Activated CD4-positive, alpha-beta T cell treated with anti-CD3 and anti-CD28 coated beads for 36 hours (primary cell): ENCODE measurements at regions not wholly inside any gene's neighbourhood (a gene's known extent, or its start where the extent isn't known, plus 50 kb on each side); places are given as distances from the start of the nearest gene placed in this dataset.

Experiments used
- ATAC-seq: fragments of 200-7000 bp; cut with Tn5 transposase; one replicate; pipeline ENCODE4 v1.10.0; 2021; ENCODE audit warnings: mild to moderate bottlenecking, moderate library complexity
- CTCF ChIA-PET: fragments of 350-600 bp; sonication (Branson Sonifier 250); formaldehyde crosslinking; loops from one replicate; lab custom pipeline; 2021; ENCODE audit warnings: antibody characterized with exemption; lab: Charles Lee
- POLR2A ChIA-PET: fragments of 350-600 bp; sonication (Branson Sonifier 250); formaldehyde crosslinking; loops from one replicate; lab custom pipeline; 2021; ENCODE audit warnings: antibody characterized with exemption, inconsistent platforms; lab: Charles Lee
- DNase-seq: peaks from one replicate; pipeline ENCODE4 v3.0.0-alpha.2; 2020
- H3K27ac Mint-ChIP-seq: one replicate; pipeline ENCODE4 v1.8.0; 2021; ENCODE audit warnings: mixed read lengths
- H3K27me3 Mint-ChIP-seq: one replicate; pipeline ENCODE4 v1.8.0; 2021; ENCODE audit warnings: mixed read lengths
- H3K36me3 Mint-ChIP-seq: one replicate; pipeline ENCODE4 v1.8.0; 2021; ENCODE audit warnings: low read depth, mixed read lengths
- H3K4me1 Mint-ChIP-seq: one replicate; pipeline ENCODE4 v1.8.0; 2021; ENCODE audit warnings: mixed read lengths
- H3K4me3 Mint-ChIP-seq: one replicate; pipeline ENCODE4 v1.8.0; 2021; ENCODE audit warnings: mild to moderate bottlenecking, moderate library complexity, mixed read lengths
- H3K9me3 Mint-ChIP-seq: one replicate; pipeline ENCODE4 v1.8.0; 2021; ENCODE audit warnings: low read depth, mixed read lengths
- intact Hi-C, 2 experiments: fragments of 100-400 bp; cut with DNase I in 1 of 2; cut with micrococcal nuclease in 1 of 2; formaldehyde crosslinking; loops; one replicate each; pipeline versions ENCODE4 v1.14.2 to v1.15.1; 2022 to 2024; cut with DNase I, micrococcal nuclease

DNA sequence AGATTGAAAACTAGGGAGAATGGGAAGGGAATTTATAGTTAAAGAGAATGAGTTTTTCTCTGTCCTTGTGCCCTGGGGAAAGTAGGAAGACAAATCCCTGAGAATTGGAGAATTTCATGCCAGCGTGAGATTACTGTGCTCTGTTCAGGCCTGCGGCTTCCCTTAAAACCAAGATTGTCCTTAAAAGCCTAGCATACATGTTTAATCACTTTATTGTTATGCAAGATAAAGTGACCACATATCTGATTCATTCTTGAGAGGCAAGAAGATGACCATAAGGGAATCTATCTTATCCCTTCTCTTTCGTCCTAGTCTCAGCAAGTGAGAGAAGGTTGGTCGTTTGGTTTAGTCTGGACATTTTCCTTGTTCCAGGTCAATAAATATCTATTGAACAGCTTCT lies 75.9 kb downstream of the ADCYAP1 start:
- POLR2A ChIA-PET, result no interaction called here

DNA sequence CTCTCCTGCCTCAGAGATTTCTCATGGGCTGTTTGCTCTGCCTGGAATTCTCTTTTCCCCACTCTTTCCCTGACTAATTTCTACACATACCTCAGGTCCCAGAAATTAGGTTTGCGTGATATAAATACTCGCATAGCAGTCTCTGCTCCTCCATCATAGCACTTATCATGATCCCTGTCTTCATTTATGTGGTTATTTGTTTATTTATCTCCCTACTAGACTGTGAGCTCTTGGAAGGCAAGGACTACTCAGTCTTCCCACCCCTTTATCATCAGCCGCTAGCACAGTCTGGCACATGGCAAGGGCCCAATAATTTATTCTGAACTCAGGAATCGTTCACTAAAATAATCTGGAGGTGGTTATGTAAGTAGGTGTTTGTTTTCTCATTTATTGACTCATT lies 79.3 kb downstream of the ADCYAP1 start:
- Mint-ChIP-seq H3K4me3 (no peak overlapping the region), H3K4me1 (no peaks in the 10 kb centered on the region), H3K27ac (no peak overlapping the region), H3K27me3 (no peaks in the 10 kb centered on the region), H3K36me3 (no peaks in the 10 kb centered on the region), H3K9me3 (no peaks in the 10 kb centered on the region)
- POLR2A ChIA-PET, result no interaction called here
- DNase-seq (no peak), ATAC-seq (no peak)
- intact Hi-C loops, result no loop called here
- CTCF ChIA-PET, result no interaction called here

More for the DNA sequence above, 75.9 kb downstream of the ADCYAP1 start:
- DNase-seq (no peak), ATAC-seq (no peak)
- no peaks in the 10 kb centered on the region for H3K4me1 Mint-ChIP-seq
- no peaks in the 10 kb centered on the region for H3K36me3 Mint-ChIP-seq
- no peak overlapping the region for H3K27ac Mint-ChIP-seq
- H3K4me3 Mint-ChIP-seq, result no peak overlapping the region
- intact Hi-C loops, result no loop called here
- CTCF ChIA-PET, result no interaction called here
- peaks cover 1% of the 10 kb centered on the region for H3K9me3 Mint-ChIP-seq
- H3K27me3 Mint-ChIP-seq, result peaks cover 4% of the 10 kb centered on the region

DNA sequence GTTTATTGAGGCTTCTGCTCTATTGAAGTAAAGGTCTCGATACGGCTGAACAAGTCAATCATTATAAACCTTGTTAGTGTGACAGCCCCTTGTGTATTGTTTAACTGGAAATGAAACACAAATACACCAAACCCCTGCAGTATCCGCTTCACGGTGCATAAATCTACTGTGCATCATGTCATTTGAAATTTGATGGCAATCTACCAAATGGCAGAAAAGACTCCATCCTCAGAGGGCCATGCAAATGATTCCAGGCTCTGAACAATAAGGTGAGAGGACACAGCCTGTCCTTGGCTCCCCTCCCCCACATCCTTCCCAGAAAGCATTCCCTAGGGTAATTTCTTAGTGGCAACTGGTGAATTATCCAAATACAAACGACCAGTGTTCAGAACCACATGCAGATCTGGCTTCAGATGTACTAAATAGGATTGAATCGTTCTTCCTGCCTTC lies 80.6 kb downstream of the ADCYAP1 start:
- ChIA-PET POLR2A (no interaction called here), CTCF (no interaction called here)
- no peak overlapping the region for H3K4me3 Mint-ChIP-seq
- no peaks in the 10 kb centered on the region for H3K36me3 Mint-ChIP-seq
- intact Hi-C loops, result no loop called here
- DNase-seq, result no peak
- no peaks in the 10 kb centered on the region for H3K9me3 Mint-ChIP-seq
- H3K4me1 Mint-ChIP-seq, result no peaks in the 10 kb centered on the region
- H3K27ac Mint-ChIP-seq, result no peak overlapping the region
- H3K27me3 Mint-ChIP-seq, result no peaks in the 10 kb centered on the region
- ATAC-seq, result no peak

DNA sequence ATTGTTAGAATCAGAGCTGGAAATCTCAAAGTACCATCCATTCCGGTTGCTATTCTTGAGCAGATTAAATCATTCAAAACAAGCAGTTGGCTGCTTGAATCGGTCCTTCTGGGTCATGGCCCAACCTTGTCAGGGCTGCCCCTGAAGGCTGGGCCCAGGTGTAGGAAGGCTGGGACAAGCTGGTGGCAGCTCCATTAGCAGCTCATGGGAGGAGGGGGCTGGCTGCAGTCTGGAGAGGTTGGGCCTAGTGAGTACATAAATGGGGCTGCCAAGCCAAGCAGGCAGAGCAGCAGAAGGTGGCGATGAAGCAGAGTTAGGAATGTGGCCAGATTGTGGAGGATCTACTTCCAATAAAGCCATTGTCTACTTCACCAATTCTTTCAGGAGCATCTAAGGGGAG lies 81.4 kb downstream of the ADCYAP1 start:
- Mint-ChIP-seq H3K9me3 (no peaks in the 10 kb centered on the region), H3K27ac (no peak overlapping the region), H3K27me3 (no peaks in the 10 kb centered on the region), H3K4me1 (no peaks in the 10 kb centered on the region), H3K4me3 (no peak overlapping the region), H3K36me3 (no peaks in the 10 kb centered on the region)
- intact Hi-C loops, result no loop called here
- DNase-seq, result no peak
- ChIA-PET CTCF (no interaction called here), POLR2A (no interaction called here)
- no peak for ATAC-seq

DNA sequence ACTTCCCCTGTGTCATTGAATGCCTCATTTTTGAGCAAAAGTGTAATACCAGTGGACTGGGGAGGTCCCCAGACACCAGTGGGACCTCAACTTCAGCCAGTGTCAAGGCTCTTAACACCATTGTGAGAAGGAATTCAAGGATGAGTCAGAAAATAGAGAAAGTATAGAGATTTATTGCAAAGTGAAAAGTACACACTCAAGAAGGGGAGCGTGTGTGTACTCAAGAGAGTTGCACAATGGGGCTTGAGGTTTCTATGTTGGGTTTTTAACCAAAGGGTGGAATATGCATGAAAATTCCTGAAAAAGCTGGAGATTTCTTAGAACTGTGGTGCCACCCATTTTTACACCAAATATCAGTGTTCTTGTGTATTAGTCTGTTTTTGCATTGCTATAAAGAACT lies 81.9 kb downstream of the ADCYAP1 start:
- no peaks in the 10 kb centered on the region for H3K36me3 Mint-ChIP-seq
- no peak for ATAC-seq
- H3K4me1 Mint-ChIP-seq, result no peaks in the 10 kb centered on the region
- POLR2A ChIA-PET, result no interaction called here
- intact Hi-C loops, result no loop called here
- no peaks in the 10 kb centered on the region for H3K9me3 Mint-ChIP-seq
- peaks cover 2% of the 10 kb centered on the region for H3K27me3 Mint-ChIP-seq
- CTCF ChIA-PET, result interaction anchor here (0.6 kb wide), 1 partner anchor 21 kb away, joined by 3 read pairs; no protein-coding TSS in a partner anchor
- H3K4me3 Mint-ChIP-seq, result no peak overlapping the region
- no peak overlapping the region for H3K27ac Mint-ChIP-seq
- DNase-seq, result no peak

DNA sequence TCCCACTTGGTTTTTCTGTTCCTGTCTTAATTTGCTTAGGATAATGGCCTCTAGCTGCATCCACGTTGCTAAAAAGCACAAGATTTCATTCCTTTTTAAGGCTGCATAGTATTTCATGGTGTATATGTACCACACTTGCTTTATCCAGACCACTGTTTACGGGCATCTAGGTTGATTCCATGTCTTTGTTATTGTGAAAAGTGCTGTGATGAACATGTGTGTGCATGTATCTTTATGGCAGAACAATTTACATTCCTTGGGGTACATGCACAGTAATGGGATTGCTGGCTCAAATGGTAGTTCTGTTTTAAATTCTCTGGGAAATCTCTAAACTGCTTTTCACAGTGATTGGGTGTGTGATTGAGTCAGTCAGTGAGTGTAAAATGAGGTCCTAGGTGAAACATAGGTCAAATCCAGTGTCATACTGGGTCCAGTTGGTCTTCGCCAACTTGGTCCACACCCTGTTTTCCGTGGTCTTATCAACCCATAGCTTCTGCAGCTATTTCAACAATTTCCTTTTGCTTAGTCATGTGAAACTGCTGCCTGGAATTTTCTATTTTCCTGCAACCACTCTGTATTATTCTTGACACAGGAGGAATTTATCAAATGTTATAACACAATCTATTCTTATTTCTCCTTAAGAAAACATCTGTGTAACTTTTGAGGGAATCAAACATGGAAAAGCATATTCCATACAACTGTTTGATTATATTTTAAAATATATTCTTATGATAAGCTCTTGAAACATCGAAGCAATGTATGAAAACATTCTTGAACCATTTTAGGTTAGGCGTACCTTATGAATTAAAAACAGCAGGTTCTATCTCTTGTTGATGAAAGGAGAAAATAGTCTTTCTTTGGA lies 82.9 kb downstream of the ADCYAP1 start:
- ChIA-PET CTCF (interaction anchor here (0.6 to 1.6 kb wide), 3 partner anchors 15 to 26 kb away, joined by 3 to 4 read pairs (median 3); no protein-coding TSS in a partner anchor), POLR2A (no interaction called here)
- Mint-ChIP-seq H3K27ac (no peak overlapping the region), H3K4me3 (no peak overlapping the region), H3K9me3 (no peaks in the 10 kb centered on the region), H3K27me3 (peaks cover 2% of the 10 kb centered on the region), H3K36me3 (no peaks in the 10 kb centered on the region), H3K4me1 (no peaks in the 10 kb centered on the region)
- ATAC-seq (no peak), DNase-seq (no peak)
- intact Hi-C loops, result no loop called here

DNA sequence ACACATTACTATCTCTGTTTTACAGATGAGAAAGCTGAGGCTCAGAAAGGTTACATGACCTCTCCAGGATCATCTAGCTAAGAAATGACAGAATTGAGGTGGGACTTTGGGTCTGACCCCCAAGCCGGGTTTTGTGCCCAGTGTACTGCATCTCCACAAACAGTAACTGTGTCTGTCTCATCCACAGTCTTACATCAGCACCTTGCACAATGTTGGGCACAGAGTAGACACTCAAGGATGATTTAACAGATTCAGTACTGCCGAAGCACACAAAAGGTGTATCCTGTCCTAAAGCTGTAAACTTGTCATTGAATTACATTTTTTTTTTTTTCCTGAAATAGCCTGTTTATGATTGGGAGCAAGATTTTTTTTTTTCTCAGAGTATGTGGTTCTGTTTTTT lies 84.8 kb downstream of the ADCYAP1 start:
- H3K4me1 Mint-ChIP-seq, result no peaks in the 10 kb centered on the region
- no peaks in the 10 kb centered on the region for H3K36me3 Mint-ChIP-seq
- DNase-seq (no peak), ATAC-seq (no peak)
- no peak overlapping the region for H3K4me3 Mint-ChIP-seq
- H3K9me3 Mint-ChIP-seq, result peaks cover under 1% of the 10 kb centered on the region
- peaks cover 2% of the 10 kb centered on the region for H3K27me3 Mint-ChIP-seq
- ChIA-PET CTCF (interaction anchor here (1.4 to 1.6 kb wide), 3 partner anchors 13 to 124 kb away, joined by 3 to 4 read pairs (median 4); no protein-coding TSS in a partner anchor), POLR2A (no interaction called here)
- intact Hi-C loops, result no loop called here
- H3K27ac Mint-ChIP-seq, result no peak overlapping the region

DNA sequence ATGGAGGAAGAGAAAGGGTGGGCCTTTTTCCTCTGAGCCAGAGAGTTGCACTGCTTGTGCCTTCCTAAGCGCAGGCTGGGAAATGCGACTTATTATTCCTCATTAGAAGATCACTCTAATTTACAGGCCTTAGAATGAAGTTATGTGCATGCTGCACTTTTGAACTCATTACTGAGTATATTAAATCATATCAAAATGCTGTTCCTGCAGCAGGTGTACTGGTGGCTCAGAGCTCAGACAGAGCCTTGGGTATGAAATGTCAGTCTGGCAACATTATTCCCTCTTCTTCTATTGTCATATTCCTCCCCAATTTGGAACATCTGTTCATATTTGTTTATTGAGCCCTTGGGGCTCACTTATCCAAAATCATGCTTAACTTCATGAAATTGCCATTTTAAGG lies 85.5 kb downstream of the ADCYAP1 start:
- intact Hi-C loops, result no loop called here
- no peaks in the 10 kb centered on the region for H3K4me1 Mint-ChIP-seq
- DNase-seq, result no peak
- POLR2A ChIA-PET, result no interaction called here
- peaks cover 3% of the 10 kb centered on the region for H3K9me3 Mint-ChIP-seq
- H3K27me3 Mint-ChIP-seq, result peaks cover 2% of the 10 kb centered on the region
- CTCF ChIA-PET, result no interaction called here
- ATAC-seq, result no peak
- no peak overlapping the region for H3K4me3 Mint-ChIP-seq
- no peak overlapping the region for H3K27ac Mint-ChIP-seq
- no peaks in the 10 kb centered on the region for H3K36me3 Mint-ChIP-seq

DNA sequence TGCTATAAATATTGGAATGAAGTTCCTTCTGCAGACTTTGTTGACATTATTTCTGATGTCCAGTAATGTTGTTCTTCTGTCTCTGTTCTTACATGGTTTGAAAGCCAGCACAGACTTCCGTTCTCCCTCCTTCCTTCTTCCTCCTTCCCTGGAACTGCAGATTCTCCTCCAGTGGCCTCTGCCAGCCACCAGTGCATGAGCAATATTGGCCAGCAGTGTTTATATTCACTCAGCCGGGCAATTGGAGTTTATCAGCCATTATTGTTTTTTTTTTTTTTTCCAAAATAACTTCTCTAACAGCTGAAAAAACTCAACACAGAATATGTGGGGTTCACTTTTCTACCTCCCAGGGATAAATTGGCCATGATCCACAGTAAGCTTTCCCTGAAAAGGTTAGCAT lies 86.8 kb downstream of the ADCYAP1 start:
- DNase-seq (no peak), ATAC-seq (no peak)
- POLR2A ChIA-PET, result no interaction called here
- Mint-ChIP-seq H3K36me3 (no peaks in the 10 kb centered on the region), H3K27me3 (peaks cover 2% of the 10 kb centered on the region), H3K4me1 (no peaks in the 10 kb centered on the region), H3K9me3 (peaks cover 3% of the 10 kb centered on the region), H3K4me3 (no peak overlapping the region), H3K27ac (no peak overlapping the region)
- CTCF ChIA-PET, result no interaction called here
- intact Hi-C loops, result no loop called here

DNA sequence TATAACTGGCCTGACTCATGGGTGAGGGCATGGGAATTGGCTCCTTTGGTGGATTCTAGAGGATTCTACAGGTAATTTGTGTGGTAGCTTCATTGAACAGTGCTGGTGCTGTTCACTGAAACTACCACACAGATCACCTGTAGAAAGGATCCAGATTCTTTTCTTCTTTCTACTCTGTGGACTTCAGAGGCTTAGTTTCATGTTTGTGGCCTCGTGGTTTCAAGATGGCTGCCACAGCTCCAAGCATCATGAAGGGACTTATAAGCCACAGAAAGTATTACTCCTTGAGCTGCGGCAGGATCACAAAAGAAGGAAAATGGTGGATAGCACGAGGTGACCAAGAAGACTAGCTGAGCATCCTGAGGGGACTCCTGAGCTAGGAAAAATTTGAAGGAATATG lies 88.9 kb downstream of the ADCYAP1 start:
- ATAC-seq (no peak), DNase-seq (no peak)
- H3K27ac Mint-ChIP-seq, result no peak overlapping the region
- H3K4me3 Mint-ChIP-seq, result no peak overlapping the region
- H3K27me3 Mint-ChIP-seq, result peaks cover 2% of the 10 kb centered on the region
- no peaks in the 10 kb centered on the region for H3K4me1 Mint-ChIP-seq
- H3K36me3 Mint-ChIP-seq, result no peaks in the 10 kb centered on the region
- ChIA-PET POLR2A (no interaction called here), CTCF (interaction anchor here (0.6 kb wide), 1 partner anchor 55 kb away, joined by 3 read pairs; no protein-coding TSS in a partner anchor)
- H3K9me3 Mint-ChIP-seq, result peaks cover 3% of the 10 kb centered on the region
- intact Hi-C loops, result no loop called here

DNA sequence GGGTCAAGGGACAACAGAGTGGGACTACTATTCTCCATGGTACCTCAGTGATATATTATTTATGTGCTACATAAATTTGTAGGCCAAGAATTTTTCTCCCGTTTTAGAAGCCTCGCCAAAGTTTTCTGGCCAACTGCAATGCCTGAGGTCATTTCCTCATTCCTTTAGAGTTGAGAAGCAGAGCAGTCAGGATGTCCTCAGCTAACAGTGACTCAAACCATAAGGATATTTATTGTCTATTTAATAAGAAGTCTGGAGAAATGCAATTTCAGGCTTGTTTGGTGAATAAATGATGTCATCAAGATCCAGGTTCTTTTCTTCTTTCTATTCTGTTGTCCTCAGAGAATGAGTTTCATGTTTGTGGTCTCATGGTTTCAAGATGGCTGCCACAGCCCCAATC lies 91.0 kb downstream of the ADCYAP1 start:
- ATAC-seq, result no peak
- no peak for DNase-seq
- Mint-ChIP-seq H3K27ac (no peak overlapping the region), H3K36me3 (no peaks in the 10 kb centered on the region), H3K9me3 (peaks cover 3% of the 10 kb centered on the region), H3K27me3 (peaks cover 2% of the 10 kb centered on the region), H3K4me3 (no peak overlapping the region), H3K4me1 (no peaks in the 10 kb centered on the region)
- POLR2A ChIA-PET, result no interaction called here
- intact Hi-C loops, result no loop called here
- CTCF ChIA-PET, result interaction anchor here (1.3 kb wide), 1 partner anchor 156 kb away, joined by 4 read pairs; no protein-coding TSS in a partner anchor

DNA sequence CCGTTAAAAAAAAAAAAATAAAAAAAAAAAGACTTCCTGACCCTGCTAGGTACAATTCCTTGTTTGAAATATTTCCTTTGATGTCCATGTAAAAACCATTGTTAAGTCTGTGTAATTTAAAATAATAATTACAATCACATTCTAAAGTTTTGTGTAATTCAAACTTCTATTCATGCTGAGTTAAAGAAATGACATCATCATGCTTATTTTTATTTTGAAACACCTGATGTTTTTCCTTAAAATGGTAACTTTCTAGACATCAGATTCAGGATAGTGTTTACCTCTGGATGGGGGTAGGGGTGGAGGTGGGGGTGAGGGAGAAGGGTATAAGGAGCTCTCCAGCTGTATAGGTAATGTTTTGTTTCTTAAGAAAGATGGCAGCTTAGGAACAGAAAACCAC lies 92.8 kb downstream of the ADCYAP1 start:
- no peak for DNase-seq
- Mint-ChIP-seq H3K4me1 (no peaks in the 10 kb centered on the region), H3K4me3 (no peak overlapping the region), H3K9me3 (peaks cover 3% of the 10 kb centered on the region), H3K27ac (no peak overlapping the region), H3K36me3 (no peaks in the 10 kb centered on the region), H3K27me3 (no peaks in the 10 kb centered on the region)
- no peak for ATAC-seq
- intact Hi-C loops, result no loop called here
- POLR2A ChIA-PET, result no interaction called here
- CTCF ChIA-PET, result no interaction called here
